ENCODE measurements at regions not wholly inside any gene's neighbourhood (a gene's known extent, or its start where the extent isn't known, plus 50 kb on each side); places are given as distances from the start of the nearest gene placed in this dataset.
A peak's percentile ranks its signal among the peaks of the same experiment; 100 is the strongest.
"Not testable (repeated sequence)": the region's sequence is repeated elsewhere in the genome, so short reads cannot be mapped to it uniquely, and the experiment has no call there.

GRCh38 chr5:177941386-177941785 lies 54.7 kb downstream of the PROP1 start:
- DNase-seq (ENCODE audit: insufficient read length, low spot score); FAIRE-seq: not testable (repeated sequence)

GRCh38 chr5:177939246-177940171 lies 56.5 kb downstream of the PROP1 start:
- FAIRE-seq: not testable (repeated sequence)
- peak; percentile 22 for DNase-seq (ENCODE audit: insufficient read length, low spot score)

DNA sequence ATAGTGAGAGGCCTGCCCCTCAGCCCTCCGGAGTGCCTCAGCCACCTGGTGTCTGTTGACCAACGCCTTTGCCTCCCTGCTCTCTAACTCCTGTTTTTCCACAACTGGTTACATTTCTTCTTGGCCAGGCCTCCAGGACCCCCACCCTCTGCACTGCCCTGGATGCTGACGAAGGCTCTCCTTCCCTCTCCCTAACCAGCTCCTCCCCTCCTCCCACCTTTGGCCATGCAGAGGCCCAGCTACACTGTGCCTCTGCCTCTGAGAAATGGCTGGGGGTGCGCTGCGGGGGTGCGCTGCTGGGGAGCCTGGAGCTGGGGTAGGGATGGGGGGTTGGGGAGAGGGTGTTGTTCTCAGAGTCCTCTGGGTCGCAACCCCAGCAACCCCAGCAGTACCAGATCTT lies 57.3 kb downstream of the PROP1 start:
- DNase-seq (ENCODE audit: insufficient read length, low spot score); FAIRE-seq: not testable (repeated sequence)

More at GRCh38 chr5:177939246-177940171, 56.5 kb downstream of the PROP1 start:
- TF ChIP-seq POLR2A (IDR thresholded peaks at IDR 0.05; ENCODE audit: low read depth, low read length): 0 out of 2 replicates have a peak, but pooled peaks have one; percentile 3

DNA sequence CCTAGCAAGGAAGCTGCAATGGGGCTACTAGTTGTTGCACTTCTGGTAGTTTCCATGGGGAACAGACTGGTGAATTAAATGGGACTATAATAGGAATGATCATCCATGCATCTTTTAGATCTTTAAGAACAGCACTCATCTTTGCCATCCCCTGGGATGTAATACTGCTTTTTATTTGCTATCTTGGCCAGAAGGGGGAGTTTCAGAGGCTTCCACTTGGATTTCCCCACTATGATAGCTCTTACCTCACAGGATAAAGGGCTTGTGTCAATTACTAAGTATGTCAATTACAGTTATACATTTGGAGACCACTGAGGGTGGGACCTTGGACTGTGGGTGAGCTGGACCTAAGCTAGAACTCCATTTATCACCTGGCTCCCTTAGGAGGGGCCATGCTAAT lies 61.8 kb downstream of the PROP1 start:
- FAIRE-seq: not testable (repeated sequence)

GRCh38 chr5:177930269-177931022 lies 65.6 kb downstream of the PROP1 start:
- FAIRE-seq: not testable (repeated sequence)

More for the DNA sequence above, 61.8 kb downstream of the PROP1 start:
- not testable (repeated sequence) for DNase-seq (ENCODE audit: insufficient read length, low spot score)

DNA sequence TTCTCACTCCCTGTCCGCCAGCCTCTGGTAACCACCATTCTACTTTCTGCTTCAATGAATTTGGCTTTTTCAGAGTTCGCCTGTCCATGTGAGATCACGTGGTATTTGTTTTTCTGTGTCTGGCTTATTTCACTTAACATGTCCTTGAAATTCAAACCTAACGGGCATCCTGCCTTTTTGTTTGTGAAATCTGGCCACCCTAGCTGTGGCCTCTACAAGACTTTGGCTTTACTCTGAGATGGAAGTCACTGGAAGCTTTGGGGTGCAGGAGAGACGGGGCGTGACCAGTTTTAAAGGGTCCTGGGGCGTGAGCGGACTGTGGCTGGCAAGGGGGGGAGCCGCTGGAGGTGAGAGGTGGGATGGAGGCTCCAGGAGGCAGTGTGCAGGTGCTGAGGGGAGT lies 66.4 kb downstream of the PROP1 start:
- not testable (repeated sequence) for DNase-seq (ENCODE audit: insufficient read length, low spot score); FAIRE-seq

More at GRCh38 chr5:177930269-177931022, 65.6 kb downstream of the PROP1 start:
- not testable (repeated sequence) for DNase-seq (ENCODE audit: insufficient read length, low spot score)

DNA sequence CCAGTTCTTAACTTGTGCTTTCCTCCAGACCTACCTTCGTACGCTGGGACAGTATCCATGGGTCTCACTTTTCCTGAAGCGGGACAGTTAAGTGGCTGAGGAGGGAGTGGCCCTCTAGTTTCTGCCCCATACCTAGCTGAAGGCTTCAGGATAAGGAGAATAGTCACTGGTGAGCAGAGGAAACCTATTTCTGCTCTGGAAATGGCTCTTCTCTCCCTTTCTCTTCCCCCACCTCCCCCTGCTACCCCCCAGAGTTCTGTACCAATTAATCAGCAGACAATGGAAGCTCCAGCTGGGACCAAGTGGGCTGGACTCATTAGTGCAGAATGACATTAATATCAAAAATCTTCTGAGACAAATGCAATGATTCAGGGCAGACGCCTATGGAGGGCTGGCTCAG lies 68.5 kb downstream of the PROP1 start:
- FAIRE-seq; DNase-seq (ENCODE audit: insufficient read length, low spot score): not testable (repeated sequence)

DNA sequence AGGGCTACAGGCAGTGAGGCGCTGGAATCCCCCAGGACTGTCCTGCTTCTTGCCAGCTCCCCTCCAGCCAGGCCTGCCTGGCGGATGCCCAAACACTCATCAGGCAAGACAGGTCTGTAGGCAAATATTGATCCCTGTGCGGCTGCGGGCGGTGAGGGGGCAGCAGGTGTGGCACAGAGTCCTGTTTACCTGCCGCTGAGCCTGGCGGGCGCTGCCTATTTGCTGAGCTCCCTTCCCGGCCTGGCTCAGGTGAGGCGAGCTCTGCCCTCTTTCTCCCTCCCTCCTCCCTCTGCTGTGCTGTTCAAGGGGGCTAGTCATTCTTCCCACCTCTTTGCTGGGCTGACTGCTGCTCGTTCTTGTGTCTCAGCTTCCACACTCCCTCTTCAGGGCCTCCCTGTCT lies 71.5 kb downstream of the PROP1 start:
- FAIRE-seq; DNase-seq (ENCODE audit: insufficient read length, low spot score): not testable (repeated sequence)

- not testable (repeated sequence) for FAIRE-seq; DNase-seq (ENCODE audit: insufficient read length, low spot score)
Observed at GRCh38 chr5:177923837-177924236, 72.2 kb downstream of the PROP1 start.

GRCh38 chr5:177923189-177923588 lies 72.9 kb downstream of the PROP1 start:
- not testable (repeated sequence) for DNase-seq (ENCODE audit: insufficient read length, low spot score)

GRCh38 chr5:177909261-177909660 lies 86.8 kb downstream of the PROP1 start:
- not testable (repeated sequence) for DNase-seq (ENCODE audit: insufficient read length, low spot score); FAIRE-seq

More at GRCh38 chr5:177923189-177923588, 72.9 kb downstream of the PROP1 start:
- not testable (repeated sequence) for FAIRE-seq

- FAIRE-seq: not testable (repeated sequence)
Observed at GRCh38 chr5:177902806-177903205, 93.2 kb downstream of the PROP1 start.

DNA sequence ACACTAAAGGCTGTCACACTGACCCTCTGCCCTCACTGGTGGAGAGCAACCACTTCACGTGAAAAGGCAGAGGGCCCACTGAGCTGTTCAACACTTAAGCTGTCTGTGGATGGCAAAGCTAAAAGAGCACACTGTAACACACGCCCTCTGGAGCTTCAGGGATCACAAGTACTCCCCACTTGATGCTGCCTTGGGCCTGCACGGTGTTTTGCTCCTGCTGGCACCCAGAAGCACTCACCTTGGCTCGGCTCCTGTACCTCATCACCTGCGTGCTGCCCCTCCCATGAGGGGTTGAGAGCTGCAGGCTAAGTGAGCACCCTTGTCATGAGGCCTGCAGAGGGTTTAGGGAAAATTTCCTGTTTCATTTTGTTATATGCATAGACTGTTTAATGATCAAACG lies 96.0 kb downstream of the PROP1 start:
- FAIRE-seq; DNase-seq (ENCODE audit: insufficient read length, low spot score): not testable (repeated sequence)

More at GRCh38 chr5:177902806-177903205, 93.2 kb downstream of the PROP1 start:
- not testable (repeated sequence) for DNase-seq (ENCODE audit: insufficient read length, low spot score)

GRCh38 chr5:177894681-177895453 lies 101.2 kb downstream of the PROP1 start:
- DNase-seq (ENCODE audit: insufficient read length, low spot score); FAIRE-seq: not testable (repeated sequence)

GRCh38 chr5:177892357-177892665 lies 103.7 kb downstream of the PROP1 start:
- not testable (repeated sequence) for DNase-seq (ENCODE audit: insufficient read length, low spot score); FAIRE-seq

DNA sequence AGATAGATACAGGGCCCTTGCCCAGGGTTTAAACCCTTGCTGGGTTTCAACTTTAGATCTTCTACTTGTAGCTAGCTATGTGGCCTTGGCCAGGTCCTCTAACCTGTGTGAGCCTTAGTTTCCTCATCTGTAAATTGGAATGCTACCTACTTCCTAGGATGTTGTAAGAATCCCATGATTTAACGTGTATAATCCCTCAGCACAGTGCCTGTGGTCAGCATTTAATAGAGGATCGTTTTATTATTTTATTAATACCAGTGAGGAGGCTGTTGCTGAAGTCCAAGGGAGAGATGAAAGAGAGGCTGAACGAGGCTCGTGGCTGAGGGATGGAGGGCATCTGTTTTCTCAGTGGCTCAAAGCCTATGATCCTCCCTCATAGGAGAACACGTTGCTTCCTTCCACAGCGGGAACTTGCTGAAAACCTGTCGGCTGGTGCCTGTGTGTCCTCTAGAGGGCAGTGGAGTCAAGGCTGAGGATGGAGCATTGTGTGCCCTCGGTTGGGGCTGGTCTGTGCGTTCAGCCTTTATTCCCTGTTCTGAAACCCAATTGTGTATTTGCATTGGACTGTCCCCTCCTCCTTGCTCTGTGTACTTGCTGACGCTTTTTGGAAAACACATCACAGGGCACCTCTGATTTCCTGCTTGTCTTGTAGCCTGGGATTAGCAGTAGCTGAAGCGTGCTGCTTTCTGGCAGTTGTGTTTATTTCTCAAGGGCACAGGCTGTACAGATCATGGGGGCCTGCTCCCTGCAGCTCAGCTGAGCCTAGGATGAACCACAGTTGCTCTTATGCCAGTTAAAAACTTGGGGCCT lies 104.3 kb downstream of the PROP1 start:
- peak; percentile 61 for FAIRE-seq

DNA sequence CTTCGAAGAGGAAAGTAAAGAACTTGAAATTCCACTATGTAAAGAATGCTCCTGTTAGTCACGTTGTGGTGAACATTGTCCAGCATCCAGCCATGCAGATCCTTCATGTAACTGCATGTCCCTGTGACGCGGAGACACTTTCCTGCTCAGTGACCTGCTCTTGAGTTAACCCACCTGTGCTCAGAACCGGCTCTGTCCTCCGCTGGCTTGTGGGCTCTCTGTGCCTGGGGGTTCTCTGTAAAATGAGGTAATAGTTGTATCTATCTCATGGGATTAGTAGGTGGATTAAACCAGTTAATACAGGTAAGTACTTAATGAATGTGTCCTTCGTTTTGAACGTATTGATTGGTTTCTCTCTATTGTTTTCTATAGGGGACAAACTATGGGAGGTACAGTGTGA lies 100.6 kb upstream of the FAM153A start:
- FAIRE-seq: not testable (repeated sequence)

More for the DNA sequence above, 104.3 kb downstream of the PROP1 start:
- not testable (repeated sequence) for DNase-seq (ENCODE audit: insufficient read length, low spot score)

GRCh38 chr5:177875900-177876238 lies 93.2 kb upstream of the FAM153A start:
- FAIRE-seq; DNase-seq (ENCODE audit: insufficient read length, low spot score): not testable (repeated sequence)

More for the DNA sequence above, 100.6 kb upstream of the FAM153A start:
- not testable (repeated sequence) for DNase-seq (ENCODE audit: insufficient read length, low spot score)

Measured in H54 (cell line).